PFSK-1 (cell line): ENCODE measurements at regions not wholly inside any gene's neighbourhood (a gene's known extent, or its start where the extent isn't known, plus 50 kb on each side); places are given as distances from the start of the nearest gene placed in this dataset.

ENCODE experiments used
- FOXP2 ChIP-seq: optimal IDR thresholded peaks from 2 replicates; pipeline ENCODE3; 2011; ENCODE audit warnings: borderline replicate concordance, control low read depth, inconsistent platforms; ENCODE audit not compliant: insufficient read depth; ENCODE audit errors: extremely low read length, extremely low read depth
- POLR2AphosphoS5 ChIP-seq: IDR thresholded peaks from 2 replicates; pipeline ENCODE4 v1.6.1; 2012; ENCODE audit warnings: low read depth, mild to moderate bottlenecking, control low read depth, low read length, moderate library complexity
- SIN3A ChIP-seq: IDR thresholded peaks from 2 replicates; pipeline ENCODE4 v1.6.1; 2012; ENCODE audit warnings: mild to moderate bottlenecking, low read length, moderate library complexity, borderline replicate concordance; ENCODE audit not compliant: insufficient read depth
- TAF1 ChIP-seq: IDR thresholded peaks from 2 replicates; pipeline ENCODE4 v1.6.1; 2012; ENCODE audit warnings: low read length, control low read depth, borderline replicate concordance; ENCODE audit not compliant: insufficient read depth
- TF ChIP-seq, protein P1 (sequence below), 2 experiments: IDR thresholded peaks; 2 replicates each; pipeline versions ENCODE4 v1.6.1 to v1.8.0; 2011 to 2012; ENCODE audit warnings: low read depth in 2 of 2, low read length in 2 of 2, control low read depth in 1 of 2, inconsistent platforms in 1 of 2, mild to moderate bottlenecking in 1 of 2, moderate library complexity in 1 of 2; ENCODE audit not compliant: insufficient read depth in 1 of 2

DNA sequence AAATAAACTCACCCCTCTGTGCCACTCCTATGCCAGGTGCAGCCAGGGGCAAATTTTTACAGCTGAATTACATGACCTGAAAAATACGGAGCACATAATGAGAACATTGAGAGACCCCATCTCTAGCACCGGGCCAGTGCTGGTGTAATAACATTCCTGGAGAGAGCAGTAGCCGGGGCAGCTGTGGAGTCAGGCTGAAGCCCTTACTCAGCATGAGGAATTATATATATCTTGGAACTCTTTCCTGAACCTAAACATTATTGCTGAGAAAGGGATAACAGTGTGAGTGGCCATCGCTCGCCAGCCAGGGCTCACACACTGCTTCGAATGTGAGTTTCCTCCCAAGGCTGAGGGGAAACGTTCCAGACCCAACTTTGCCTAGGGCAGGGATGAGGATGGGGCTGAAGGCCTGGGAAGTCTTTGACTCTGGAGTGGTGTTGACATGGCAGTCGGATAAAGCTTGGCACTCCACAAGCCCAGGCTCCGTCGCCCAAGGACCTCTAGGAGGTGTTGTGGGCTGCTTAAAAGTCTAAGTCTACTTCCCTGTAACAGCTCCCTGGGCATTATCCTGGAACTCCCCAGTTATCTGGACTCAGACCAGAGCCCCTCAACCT, 269.8 kb downstream of the CDC5L start:
- TF ChIP-seq, protein P1, sequence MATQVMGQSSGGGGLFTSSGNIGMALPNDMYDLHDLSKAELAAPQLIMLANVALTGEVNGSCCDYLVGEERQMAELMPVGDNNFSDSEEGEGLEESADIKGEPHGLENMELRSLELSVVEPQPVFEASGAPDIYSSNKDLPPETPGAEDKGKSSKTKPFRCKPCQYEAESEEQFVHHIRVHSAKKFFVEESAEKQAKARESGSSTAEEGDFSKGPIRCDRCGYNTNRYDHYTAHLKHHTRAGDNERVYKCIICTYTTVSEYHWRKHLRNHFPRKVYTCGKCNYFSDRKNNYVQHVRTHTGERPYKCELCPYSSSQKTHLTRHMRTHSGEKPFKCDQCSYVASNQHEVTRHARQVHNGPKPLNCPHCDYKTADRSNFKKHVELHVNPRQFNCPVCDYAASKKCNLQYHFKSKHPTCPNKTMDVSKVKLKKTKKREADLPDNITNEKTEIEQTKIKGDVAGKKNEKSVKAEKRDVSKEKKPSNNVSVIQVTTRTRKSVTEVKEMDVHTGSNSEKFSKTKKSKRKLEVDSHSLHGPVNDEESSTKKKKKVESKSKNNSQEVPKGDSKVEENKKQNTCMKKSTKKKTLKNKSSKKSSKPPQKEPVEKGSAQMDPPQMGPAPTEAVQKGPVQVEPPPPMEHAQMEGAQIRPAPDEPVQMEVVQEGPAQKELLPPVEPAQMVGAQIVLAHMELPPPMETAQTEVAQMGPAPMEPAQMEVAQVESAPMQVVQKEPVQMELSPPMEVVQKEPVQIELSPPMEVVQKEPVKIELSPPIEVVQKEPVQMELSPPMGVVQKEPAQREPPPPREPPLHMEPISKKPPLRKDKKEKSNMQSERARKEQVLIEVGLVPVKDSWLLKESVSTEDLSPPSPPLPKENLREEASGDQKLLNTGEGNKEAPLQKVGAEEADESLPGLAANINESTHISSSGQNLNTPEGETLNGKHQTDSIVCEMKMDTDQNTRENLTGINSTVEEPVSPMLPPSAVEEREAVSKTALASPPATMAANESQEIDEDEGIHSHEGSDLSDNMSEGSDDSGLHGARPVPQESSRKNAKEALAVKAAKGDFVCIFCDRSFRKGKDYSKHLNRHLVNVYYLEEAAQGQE (IDR thresholded peaks at IDR 0.05; ENCODE audit: insufficient read depth in 1 of 2, low read depth in 2 of 2, low read length in 2 of 2), result no peak
- TF ChIP-seq TAF1, result no peak

GRCh38 chr6:44658571-44658970, 271.1 kb downstream of the CDC5L start:
- TF ChIP-seq SIN3A, result no peak
- TF ChIP-seq, protein P1 (IDR thresholded peaks at IDR 0.05; ENCODE audit: insufficient read depth in 1 of 2, low read depth in 2 of 2, low read length in 2 of 2), result no peak
- TF ChIP-seq TAF1, result no peak
- no peak for TF ChIP-seq FOXP2
- no peak for TF ChIP-seq POLR2AphosphoS5

DNA sequence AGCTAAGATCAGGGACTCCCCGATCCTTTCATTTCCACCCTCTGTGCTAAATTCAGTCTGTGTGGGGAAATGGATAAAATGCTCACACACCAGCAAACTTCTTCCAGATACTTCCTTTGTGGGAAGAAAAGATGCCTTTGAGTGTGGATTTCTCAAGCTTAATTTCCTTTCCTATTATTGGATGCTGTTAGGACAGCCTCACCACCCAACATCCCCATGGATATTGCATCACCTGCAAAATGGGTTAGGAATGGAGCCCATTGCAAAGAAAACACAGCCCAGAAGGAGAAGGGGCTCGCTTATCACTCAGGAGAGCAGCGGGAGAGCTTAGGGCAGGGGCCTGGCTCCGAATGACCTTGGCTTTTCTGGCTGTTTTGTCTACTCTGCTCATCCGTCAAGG, 272.2 kb downstream of the CDC5L start:
- TF ChIP-seq TAF1 (no peak), SIN3A (no peak), POLR2AphosphoS5 (no peak), FOXP2 (no peak)
- TF ChIP-seq, protein P1 (IDR thresholded peaks at IDR 0.05; ENCODE audit: insufficient read depth in 1 of 2, low read depth in 2 of 2, low read length in 2 of 2), result no peak

DNA sequence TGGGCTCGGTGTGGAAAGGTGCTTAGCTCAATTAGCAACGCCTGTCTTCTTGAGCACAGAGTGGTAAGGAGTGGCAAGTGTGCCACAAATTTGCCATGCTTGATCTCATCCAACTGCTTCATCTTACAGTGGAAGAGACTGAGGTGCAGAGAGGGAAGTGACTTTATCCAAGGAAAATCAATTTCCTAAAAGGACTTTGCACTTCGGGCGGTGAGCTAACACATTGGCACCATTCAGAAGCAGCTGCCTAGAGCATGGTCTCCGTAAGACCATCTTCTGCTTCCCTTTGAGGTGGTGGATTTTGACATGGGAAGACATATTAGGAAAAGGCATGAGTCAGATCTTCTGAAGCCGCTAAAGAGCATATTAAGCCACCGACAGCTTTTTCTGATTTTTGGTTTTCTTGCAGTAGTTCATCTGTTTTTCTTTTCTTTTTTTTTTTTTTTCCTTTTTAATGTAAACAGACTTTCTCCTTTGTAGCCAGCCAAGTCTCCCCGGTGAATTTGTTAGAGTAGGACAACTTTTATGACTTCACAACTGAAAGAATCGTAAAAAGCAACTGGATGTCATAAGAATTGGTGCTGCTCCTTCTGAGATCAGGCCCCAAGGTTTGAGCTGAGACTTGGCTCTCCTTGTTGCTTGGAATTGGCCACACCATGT, 273.2 kb downstream of the CDC5L start:
- TF ChIP-seq, protein P1 (IDR thresholded peaks at IDR 0.05; ENCODE audit: insufficient read depth in 1 of 2, low read depth in 2 of 2, low read length in 2 of 2), result no peak
- TF ChIP-seq TAF1 (no peak), FOXP2 (no peak), POLR2AphosphoS5 (no peak), SIN3A (no peak)
